Prostate gland (tissue), 2 donors: ENCODE measurements at regions not wholly inside any gene's neighbourhood (a gene's known extent, or its start where the extent isn't known, plus 50 kb on each side); places are given as distances from the start of the nearest gene placed in this dataset.

Source experiments
- POLR2A ChIP-seq: fragments of 450-650 bp; IDR thresholded peaks from one replicate; pipeline ENCODE4 v1.6.1; 2016; ENCODE audit warnings: antibody characterized with exemption, mild to moderate bottlenecking
- POLR2AphosphoS5 ChIP-seq: sonication (generic); formaldehyde crosslinking; IDR thresholded peaks from one replicate; pipeline ENCODE4 v1.6.1; 2017; ENCODE audit warnings: antibody characterized with exemption
- TF ChIP-seq, protein P1 (sequence below), 4 experiments: fragments of 200-600 bp in 2 of 4; fragments of 450-650 bp in 2 of 4; sonication (generic) in 2 of 4; IDR thresholded peaks; 1 replicate in 3 of 4; 2 replicates in 1 of 4; pipeline ENCODE4 v1.5.1; 2016 to 2019; ENCODE audit warnings: antibody characterized with exemption in 4 of 4, mild to moderate bottlenecking in 2 of 4, moderate library complexity in 2 of 4

DNA sequence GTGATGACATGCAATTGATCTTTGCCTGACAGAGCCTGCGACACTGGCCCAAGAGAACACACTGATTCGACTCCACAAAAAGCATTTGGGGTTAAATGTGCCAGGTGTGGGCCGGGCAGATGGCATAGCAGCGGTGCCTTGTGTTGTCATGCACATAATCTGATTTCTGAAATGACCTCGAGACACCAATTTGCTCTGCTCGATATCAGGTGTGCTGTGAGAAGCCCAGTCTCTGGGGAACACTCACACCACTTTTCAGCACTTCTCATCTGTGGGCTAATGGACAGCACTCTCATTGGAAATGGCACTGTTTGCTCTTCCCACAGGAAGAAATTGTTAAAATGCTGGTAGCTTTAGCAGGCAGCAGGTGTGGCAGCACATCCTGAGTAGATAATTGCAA, 738.3 kb upstream of the TENM3 start:
- TF ChIP-seq POLR2A: no peak
- TF ChIP-seq POLR2AphosphoS5: no peak
- TF ChIP-seq, protein P1, sequence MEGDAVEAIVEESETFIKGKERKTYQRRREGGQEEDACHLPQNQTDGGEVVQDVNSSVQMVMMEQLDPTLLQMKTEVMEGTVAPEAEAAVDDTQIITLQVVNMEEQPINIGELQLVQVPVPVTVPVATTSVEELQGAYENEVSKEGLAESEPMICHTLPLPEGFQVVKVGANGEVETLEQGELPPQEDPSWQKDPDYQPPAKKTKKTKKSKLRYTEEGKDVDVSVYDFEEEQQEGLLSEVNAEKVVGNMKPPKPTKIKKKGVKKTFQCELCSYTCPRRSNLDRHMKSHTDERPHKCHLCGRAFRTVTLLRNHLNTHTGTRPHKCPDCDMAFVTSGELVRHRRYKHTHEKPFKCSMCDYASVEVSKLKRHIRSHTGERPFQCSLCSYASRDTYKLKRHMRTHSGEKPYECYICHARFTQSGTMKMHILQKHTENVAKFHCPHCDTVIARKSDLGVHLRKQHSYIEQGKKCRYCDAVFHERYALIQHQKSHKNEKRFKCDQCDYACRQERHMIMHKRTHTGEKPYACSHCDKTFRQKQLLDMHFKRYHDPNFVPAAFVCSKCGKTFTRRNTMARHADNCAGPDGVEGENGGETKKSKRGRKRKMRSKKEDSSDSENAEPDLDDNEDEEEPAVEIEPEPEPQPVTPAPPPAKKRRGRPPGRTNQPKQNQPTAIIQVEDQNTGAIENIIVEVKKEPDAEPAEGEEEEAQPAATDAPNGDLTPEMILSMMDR (IDR thresholded peaks at IDR 0.05): no peak
